Umbilical cord (tissue), 1 donor: ENCODE measurements at regions not wholly inside any gene's neighbourhood (a gene's known extent, or its start where the extent isn't known, plus 50 kb on each side); places are given as distances from the start of the nearest gene placed in this dataset.
"Not testable (repeated sequence)": the region's sequence is repeated elsewhere in the genome, so short reads cannot be mapped to it uniquely, and the experiment has no call there.

Source experiments
- DNase-seq: peaks from one replicate; pipeline ENCODE4 v3.0.0-alpha.2; 2015; ENCODE audit warnings: low spot score

GRCh38 chr16:79897453-79898146 is 297.1 kb upstream of the MAF start:
- DNase-seq, result peak; percentile 72

GRCh38 chr16:79897104-79897452 is 296.5 kb upstream of the MAF start:
- DNase-seq, result peak; percentile 69

GRCh38 chr16:79895917-79896203 is 295.3 kb upstream of the MAF start:
- no peak for DNase-seq

- peak; percentile 49 for DNase-seq
Measured at GRCh38 chr16:79895053-79895916, 294.7 kb upstream of the MAF start.

GRCh38 chr16:79893445-79893844 is 292.9 kb upstream of the MAF start:
- no peak for DNase-seq

GRCh38 chr16:79892278-79892677 is 291.7 kb upstream of the MAF start:
- DNase-seq, result no peak

GRCh38 chr16:79891458-79891857 is 290.9 kb upstream of the MAF start:
- DNase-seq, result no peak

- DNase-seq, result no peak
Measured at GRCh38 chr16:79887541-79888540, 287.3 kb upstream of the MAF start.

GRCh38 chr16:79885320-79885719 is 284.8 kb upstream of the MAF start:
- peak; percentile 40 for DNase-seq

GRCh38 chr16:79883494-79883893 is 283.0 kb upstream of the MAF start:
- no peak for DNase-seq

GRCh38 chr16:79882340-79883005 is 281.9 kb upstream of the MAF start:
- DNase-seq, result no peak

- DNase-seq, result not testable (repeated sequence)
Measured at GRCh38 chr16:79881107-79881506, 280.6 kb upstream of the MAF start.

- DNase-seq, result no peak
Measured at GRCh38 chr16:79876332-79876730, 275.8 kb upstream of the MAF start.

GRCh38 chr16:79874391-79874790 is 273.9 kb upstream of the MAF start:
- no peak for DNase-seq

- DNase-seq, result no peak
Measured at GRCh38 chr16:79873825-79874224, 273.3 kb upstream of the MAF start.

- DNase-seq, result peak; percentile 23
Measured at GRCh38 chr16:79871906-79872305, 271.4 kb upstream of the MAF start.

GRCh38 chr16:79870016-79870886 is 269.7 kb upstream of the MAF start:
- no peak for DNase-seq

GRCh38 chr16:79869304-79870015 is 268.9 kb upstream of the MAF start:
- no peak for DNase-seq

GRCh38 chr16:79868841-79869240 is 268.3 kb upstream of the MAF start:
- no peak for DNase-seq

- DNase-seq, result no peak
Measured at GRCh38 chr16:79867425-79867997, 267.0 kb upstream of the MAF start.
